WTC11 (cell line): ENCODE measurements at regions not wholly inside any gene's neighbourhood (a gene's known extent, or its start where the extent isn't known, plus 50 kb on each side); places are given as distances from the start of the nearest gene placed in this dataset.
A peak's percentile ranks its signal among the peaks of the same experiment; 100 is the strongest.

ENCODE experiments used
- ATAC-seq: fragments of 200-7000 bp; cut with Tn5 transposase; 2 replicates; pipeline ENCODE4 v1.10.0; 2021; ENCODE audit warnings: mild to moderate bottlenecking, moderate library complexity
- CTCF ChIA-PET: fragments of 300-600 bp; sonication (Branson Sonifier 250); formaldehyde crosslinking; loops from one replicate; lab custom pipeline; 2021; ENCODE audit warnings: antibody characterized with exemption; lab: Charles Lee
- POLR2A ChIA-PET: fragments of 350-600 bp; sonication (Branson Sonifier 250); formaldehyde crosslinking; loops from one replicate; lab custom pipeline; 2021; ENCODE audit warnings: antibody characterized with exemption; lab: Charles Lee
- DNase-seq: peaks from one replicate; pipeline ENCODE4 v3.0.0; 2021; ENCODE audit warnings: low spot score
- H3K27ac Mint-ChIP-seq: 2 replicates; pipeline ENCODE4 v1.8.0; 2021; ENCODE audit warnings: mixed read lengths
- H3K27me3 Mint-ChIP-seq: 2 replicates; pipeline ENCODE4 v1.8.0; 2021; ENCODE audit warnings: low read depth, mild to moderate bottlenecking, moderate library complexity, mixed read lengths
- H3K36me3 Mint-ChIP-seq: 2 replicates; pipeline ENCODE4 v1.8.0; 2021; ENCODE audit warnings: mixed read lengths
- H3K4me1 Mint-ChIP-seq: 2 replicates; pipeline ENCODE4 v1.8.0; 2022; ENCODE audit warnings: mixed read lengths
- H3K4me3 Mint-ChIP-seq: 2 replicates; pipeline ENCODE4 v1.8.0; 2021; ENCODE audit warnings: mild to moderate bottlenecking, moderate library complexity, mixed read lengths
- H3K9me3 Mint-ChIP-seq: 2 replicates; pipeline ENCODE4 v1.8.0; 2021; ENCODE audit warnings: mixed read lengths
- ARID4B ChIP-seq: sonication (generic); formaldehyde crosslinking; IDR thresholded peaks from 2 replicates; pipeline ENCODE4 v1.8.0; 2023; ENCODE audit warnings: missing genetic modification reagents, mild to moderate bottlenecking, borderline replicate concordance
- CDX4 ChIP-seq: fragments of 250-450 bp; sonication (Bioruptor Pico); IDR thresholded peaks from 2 replicates; pipeline ENCODE4 v1.9.0; 2021; ENCODE audit warnings: moderate library complexity, mild to moderate bottlenecking, inconsistent platforms, borderline replicate concordance
- CTCF ChIP-seq: fragments of 200-600 bp; IDR thresholded peaks from 2 replicates; pipeline ENCODE4 v1.8.0; 2022; ENCODE audit warnings: antibody characterized with exemption
- E2F5 ChIP-seq: sonication (generic); formaldehyde crosslinking; IDR thresholded peaks from 2 replicates; pipeline ENCODE4 v1.8.1; 2022; ENCODE audit warnings: mild to moderate bottlenecking, moderate library complexity, missing genetic modification reagents
- ETV6 ChIP-seq: sonication (generic); formaldehyde crosslinking; IDR thresholded peaks from 2 replicates; pipeline ENCODE4 v1.8.1; 2022; ENCODE audit warnings: mild to moderate bottlenecking, missing genetic modification reagents
- FOXJ3 ChIP-seq: sonication (generic); formaldehyde crosslinking; IDR thresholded peaks from 2 replicates; pipeline ENCODE4 v1.9.0; 2021; ENCODE audit warnings: missing genetic modification reagents, mild to moderate bottlenecking, borderline replicate concordance
- GRHL2 ChIP-seq: fragments of 250-450 bp; sonication (Bioruptor Pico); IDR thresholded peaks from 2 replicates; pipeline ENCODE4 v1.8.0; 2022; ENCODE audit warnings: mild to moderate bottlenecking, moderate library complexity; ENCODE audit not compliant: insufficient replicate concordance, severe bottlenecking
- JAZF1 ChIP-seq: fragments of 250-450 bp; sonication (Bioruptor Pico); IDR thresholded peaks from 2 replicates; pipeline ENCODE4 v1.9.0; 2021; ENCODE audit warnings: moderate library complexity, mild to moderate bottlenecking, inconsistent platforms
- JUN ChIP-seq: sonication (generic); formaldehyde crosslinking; IDR thresholded peaks from 2 replicates; pipeline ENCODE4 v1.8.0; 2023; ENCODE audit warnings: mild to moderate bottlenecking, missing genetic modification reagents
- KAT7 ChIP-seq: sonication (generic); formaldehyde crosslinking; IDR thresholded peaks from 2 replicates; pipeline ENCODE4 v1.8.1; 2023; ENCODE audit warnings: missing genetic modification reagents, mild to moderate bottlenecking, borderline replicate concordance
- MLX ChIP-seq: sonication (generic); formaldehyde crosslinking; IDR thresholded peaks from 2 replicates; pipeline ENCODE4 v1.8.1; 2023; ENCODE audit warnings: mild to moderate bottlenecking, missing genetic modification reagents, moderate library complexity
- MYBL2 ChIP-seq: sonication (generic); formaldehyde crosslinking; IDR thresholded peaks from 2 replicates; pipeline ENCODE4 v1.8.1; 2023; ENCODE audit warnings: mild to moderate bottlenecking, moderate library complexity, missing genetic modification reagents
- SOX15 ChIP-seq: fragments of 250-450 bp; sonication (Bioruptor Pico); IDR thresholded peaks from 2 replicates; pipeline ENCODE4 v1.9.0; 2021; ENCODE audit warnings: mild to moderate bottlenecking
- SP1 ChIP-seq: sonication (generic); formaldehyde crosslinking; conservative IDR thresholded peaks from 2 replicates; pipeline ENCODE4 v1.8.1; 2022; ENCODE audit warnings: missing genetic modification reagents
- TEAD1 ChIP-seq: sonication (generic); formaldehyde crosslinking; IDR thresholded peaks from 2 replicates; pipeline ENCODE4 v1.8.0; 2022; ENCODE audit warnings: mild to moderate bottlenecking, missing genetic modification reagents
- ZNF138 ChIP-seq: sonication (generic); formaldehyde crosslinking; conservative IDR thresholded peaks from 2 replicates; pipeline ENCODE4 v1.8.1; 2022; ENCODE audit warnings: mild to moderate bottlenecking, moderate library complexity, missing genetic modification reagents
- ZNF512 ChIP-seq: sonication (generic); formaldehyde crosslinking; IDR thresholded peaks from 2 replicates; pipeline ENCODE4 v1.8.1; 2022; ENCODE audit warnings: missing genetic modification reagents, borderline replicate concordance
- ZNF532 ChIP-seq: fragments of 250-450 bp; sonication (Bioruptor Pico); IDR thresholded peaks from 2 replicates; pipeline ENCODE4 v1.9.0; 2021; ENCODE audit warnings: mild to moderate bottlenecking, borderline replicate concordance
- ZNF671 ChIP-seq: fragments of 250-450 bp; sonication (Bioruptor Pico); IDR thresholded peaks from 2 replicates; pipeline ENCODE4 v1.8.0; 2021; ENCODE audit warnings: mild to moderate bottlenecking

DNA sequence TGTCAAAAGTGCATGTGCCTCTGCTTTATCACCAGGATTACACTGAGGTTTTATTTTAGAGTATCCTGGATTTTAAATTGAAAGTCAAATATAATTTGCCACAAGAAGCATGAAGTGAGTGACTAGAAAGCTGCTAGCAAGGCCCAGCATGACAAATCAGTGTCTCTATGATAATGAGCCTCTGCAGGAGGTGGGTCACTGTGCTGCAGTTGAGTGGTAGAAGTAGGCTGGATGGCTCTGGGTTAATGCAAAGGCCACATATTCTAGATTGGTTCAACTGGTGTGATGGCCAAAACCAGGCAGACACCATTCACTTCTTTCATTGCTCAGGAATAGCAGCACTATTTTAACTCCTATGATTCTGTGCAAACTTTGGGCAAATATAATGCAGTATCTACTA lies 491.5 kb downstream of the OLFM4 start:
- Mint-ChIP-seq H3K27ac (no peak overlapping the region), H3K9me3 (peaks cover 3% of the 10 kb centered on the region), H3K4me3 (no peak overlapping the region), H3K27me3 (no peaks in the 10 kb centered on the region)
- peak; percentile 78 for ATAC-seq
- DNase-seq, result no peak
- TF ChIP-seq CTCF (no peak), ZNF671 (CRISPR knock-in tag) (no peak), ETV6 (CRISPR knock-in tag) (no peak)
- TF ChIP-seq, all 79 proteins: peak for 0
- H3K4me1 Mint-ChIP-seq, result peaks cover 18% of the 10 kb centered on the region
- POLR2A ChIA-PET, result no interaction called here
- CTCF ChIA-PET, result no interaction called here
- H3K36me3 Mint-ChIP-seq, result no peaks in the 10 kb centered on the region

DNA sequence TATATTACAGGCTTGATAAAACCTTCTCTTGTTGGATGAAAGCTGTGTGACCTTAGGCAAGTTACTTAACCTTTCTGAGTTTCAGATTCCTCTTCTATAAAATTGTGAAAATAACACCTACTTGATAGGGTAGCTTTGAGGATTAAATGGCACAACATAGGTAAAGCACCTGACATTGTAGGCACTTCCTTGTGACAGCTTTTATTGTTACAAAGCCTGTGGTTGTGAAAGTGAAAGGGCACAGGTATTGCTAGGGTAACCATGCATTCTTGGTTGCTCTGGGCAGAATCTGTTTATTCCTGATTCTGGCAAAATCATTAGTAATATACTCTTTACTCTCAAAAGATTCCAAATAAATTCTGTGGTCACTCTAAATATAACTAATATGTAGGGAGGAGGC lies 493.4 kb downstream of the OLFM4 start:
- Mint-ChIP-seq H3K9me3 (no peaks in the 10 kb centered on the region), H3K4me3 (no peak overlapping the region), H3K4me1 (peaks cover 22% of the 10 kb centered on the region), H3K27ac (no peak overlapping the region), H3K36me3 (no peaks in the 10 kb centered on the region), H3K27me3 (no peaks in the 10 kb centered on the region)
- no peak for TF ChIP-seq ZNF532 (CRISPR knock-in tag)
- TF ChIP-seq FOXJ3 (CRISPR knock-in tag), result no peak
- no peak for TF ChIP-seq KAT7 (CRISPR knock-in tag)
- TF ChIP-seq TEAD1 (CRISPR knock-in tag), result no peak
- TF ChIP-seq ZNF138, result no peak
- TF ChIP-seq GRHL2 (CRISPR knock-in tag), result no peak
- no peak for TF ChIP-seq JUN (CRISPR knock-in tag)
- no peak for TF ChIP-seq E2F5 (CRISPR knock-in tag)
- TF ChIP-seq ZNF512, result no peak
- TF ChIP-seq JAZF1 (CRISPR knock-in tag), result no peak
- TF ChIP-seq MYBL2 (CRISPR knock-in tag), result no peak
- DNase-seq, result no peak
- no peak for ATAC-seq
- ChIA-PET POLR2A (no interaction called here), CTCF (no interaction called here)

DNA sequence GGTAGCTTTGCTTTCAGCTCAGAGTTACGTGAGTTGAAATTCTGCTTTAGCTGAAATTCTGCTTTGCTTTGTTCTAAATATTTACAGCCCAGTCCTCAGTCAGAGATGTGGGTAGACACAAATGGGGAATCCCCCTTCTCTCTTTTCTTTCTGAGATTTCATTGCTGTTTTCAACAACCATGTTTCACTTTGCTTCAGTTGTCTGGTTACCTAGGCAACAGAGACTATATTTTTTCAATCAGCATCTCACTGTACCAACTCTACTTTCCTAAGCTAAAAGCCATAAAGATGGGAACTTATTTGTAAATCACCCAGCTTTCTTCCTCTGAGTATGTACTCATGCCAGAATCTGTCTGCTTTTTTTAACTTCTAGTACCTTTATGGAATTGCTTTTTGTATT lies 509.0 kb downstream of the OLFM4 start:
- ChIA-PET POLR2A (no interaction called here), CTCF (no interaction called here)
- Mint-ChIP-seq H3K27me3 (no peaks in the 10 kb centered on the region), H3K4me3 (no peak overlapping the region), H3K36me3 (no peaks in the 10 kb centered on the region; the same call in 1 of the 2 replicates), H3K4me1 (no peaks in the 10 kb centered on the region), H3K9me3 (peaks cover 9% of the 10 kb centered on the region; the same call in 1 of the 2 replicates), H3K27ac (no peak overlapping the region)
- DNase-seq (no peak), ATAC-seq (no peak)
- TF ChIP-seq MLX (CRISPR knock-in tag), result no peak
- no peak for TF ChIP-seq SP1
- TF ChIP-seq ARID4B (CRISPR knock-in tag), result no peak
- TF ChIP-seq CDX4 (CRISPR knock-in tag), result no peak
- TF ChIP-seq SOX15, result no peak
- TF ChIP-seq JUN (CRISPR knock-in tag), result no peak
